GM12878 (cell line): ENCODE measurements at regions not wholly inside any gene's neighbourhood (a gene's known extent, or its start where the extent isn't known, plus 50 kb on each side); places are given as distances from the start of the nearest gene placed in this dataset.

Experiments
- ATAC-seq: fragments of 200-7000 bp; cut with Tn5 transposase; 3 replicates; pipeline ENCODE4 v1.9.1; 2020; ENCODE audit warnings: mild to moderate bottlenecking, moderate library complexity
- BruUV-seq: library from RNA; stranded (reverse); fragments of 400-500 nt; replicated peaks from 2 replicates; lab custom pipeline; 2021; lab: Mats Ljungman, UMichigan
- CTCF ChIA-PET: fragments of 300-600 bp; sonication (Branson Sonifier 250); formaldehyde crosslinking; extraction: SDS; loops from one replicate; lab custom pipeline; 2021; ENCODE audit warnings: inconsistent platforms; lab: Yijun Ruan, JAX
- POLR2A ChIA-PET: fragments of 350-600 bp; formaldehyde crosslinking; extraction: SDS; loops from one replicate; lab custom pipeline; 2021; ENCODE audit warnings: inconsistent platforms; lab: Charles Lee
- RAD21 ChIA-PET: fragments of 300-600 bp; sonication (Branson Sonifier 250); formaldehyde crosslinking; loops from one replicate; lab custom pipeline; 2023; ENCODE audit warnings: antibody characterized with exemption; ENCODE audit not compliant: unreplicated experiment; lab: Charles Lee
- SMC1A ChIA-PET: fragments of 300-600 bp; sonication (Branson Sonifier 250); formaldehyde crosslinking; loops from one replicate; lab custom pipeline; 2023; ENCODE audit not compliant: unreplicated experiment, uncharacterized antibody; lab: Charles Lee
- DNase-seq: peaks from one replicate; pipeline ENCODE4 v3.0.0-alpha.2; 2011; ENCODE audit warnings: low read depth, low spot score
- FAIRE-seq: peaks from 3 replicates; lab custom pipeline; 2011; peaks lifted over from hg19 to GRCh38; lab: Jason Lieb, UNC
- H2AFZ ChIP-seq: 2 replicates; pipeline ENCODE4 v1.6.0; 2011; ENCODE audit warnings: low read depth, low read length, control low read depth; ENCODE audit not compliant: control insufficient read depth
- H3K27ac ChIP-seq: 2 replicates; pipeline ENCODE4 v1.5.1; 2011; ENCODE audit warnings: control low read depth; ENCODE audit not compliant: control insufficient read depth, insufficient read depth
- H3K27me3 ChIP-seq, 2 experiments: replicated peaks in 1 of 2; 2 replicates each; pipeline versions ENCODE4 v1.6.0 to v1.6.1; 2011; ENCODE audit warnings: low read length in 1 of 2; ENCODE audit not compliant: control insufficient read depth in 2 of 2, insufficient read depth in 2 of 2
- H3K36me3 ChIP-seq, 2 experiments: 2 replicates each; pipeline ENCODE4 v1.5.1; 2011; ENCODE audit warnings: low read length in 1 of 2; ENCODE audit not compliant: control insufficient read depth in 2 of 2, insufficient read depth in 2 of 2
- H3K4me1 ChIP-seq: 2 replicates; pipeline ENCODE4 v1.6.1; 2011; ENCODE audit warnings: mild to moderate bottlenecking, low read length, moderate library complexity, mixed read lengths; ENCODE audit not compliant: control insufficient read depth, insufficient read depth
- H3K4me2 ChIP-seq: 2 replicates; pipeline ENCODE4 v1.6.0; 2011; ENCODE audit warnings: control low read depth; ENCODE audit not compliant: control insufficient read depth, insufficient read depth
- H3K4me3 ChIP-seq: fragments of 200-600 bp; sonication (generic); 2 replicates; pipeline ENCODE4 v1.5.1; 2016
- H3K79me2 ChIP-seq: 2 replicates; pipeline ENCODE4 v1.6.0; 2011; ENCODE audit warnings: low read length; ENCODE audit not compliant: control insufficient read depth, insufficient read depth
- H3K9ac ChIP-seq: 2 replicates; pipeline ENCODE4 v1.8.0; 2011; ENCODE audit warnings: low read length, control low read depth, mixed read lengths; ENCODE audit not compliant: control insufficient read depth, insufficient read depth
- H3K9me3 ChIP-seq: replicated peaks from 3 replicates; pipeline ENCODE4 v1.5.1; 2011; ENCODE audit warnings: mild to moderate bottlenecking, low read length; ENCODE audit not compliant: control insufficient read depth, insufficient read depth
- H4K20me1 ChIP-seq: 2 replicates; pipeline ENCODE4 v1.6.0; 2011; ENCODE audit not compliant: control insufficient read depth, insufficient read depth
- CBX5 ChIP-seq: sonication (generic); IDR thresholded peaks from 2 replicates; pipeline ENCODE4 v1.6.1; 2016; ENCODE audit warnings: low read depth, moderate library complexity, mild to moderate bottlenecking, inconsistent platforms
- CHD2 ChIP-seq: IDR thresholded peaks from 2 replicates; pipeline ENCODE4 v1.6.1; 2011; ENCODE audit warnings: low read depth, low read length, improper control_type of control experiment, borderline replicate concordance
- ESRRA ChIP-seq: IDR thresholded peaks from 2 replicates; pipeline ENCODE4 v1.6.1; 2012; ENCODE audit warnings: mild to moderate bottlenecking, low read length, improper control_type of control experiment
- FOXK2 ChIP-seq: fragments of 450-650 bp; IDR thresholded peaks from 2 replicates; pipeline ENCODE4 v1.6.1; 2017; ENCODE audit warnings: mild to moderate bottlenecking, moderate library complexity
- KDM1A ChIP-seq: fragments of 200-600 bp; sonication (generic); IDR thresholded peaks from 2 replicates; pipeline ENCODE4 v1.6.1; 2016; ENCODE audit warnings: borderline replicate concordance
- NFXL1 ChIP-seq: fragments of 450-650 bp; IDR thresholded peaks from 2 replicates; pipeline ENCODE4 v1.6.1; 2017; ENCODE audit warnings: antibody characterized with exemption, mild to moderate bottlenecking, borderline replicate concordance
- NFYA ChIP-seq: IDR thresholded peaks from 2 replicates; pipeline ENCODE4 v1.6.1; 2011; ENCODE audit warnings: low read depth, mild to moderate bottlenecking, low read length, improper control_type of control experiment, borderline replicate concordance
- POLR2A ChIP-seq: IDR thresholded peaks from 2 replicates; pipeline ENCODE4 v1.6.1; 2011; ENCODE audit warnings: low read depth, mild to moderate bottlenecking, low read length
- POLR2AphosphoS5 ChIP-seq: IDR thresholded peaks from 2 replicates; pipeline ENCODE4 v1.6.1; 2011; ENCODE audit warnings: mild to moderate bottlenecking, low read length, inconsistent platforms
- PRDM15 ChIP-seq: fragments of 450-650 bp; formaldehyde crosslinking; IDR thresholded peaks from 2 replicates; pipeline ENCODE4 v1.4.0; 2020; ENCODE audit warnings: mild to moderate bottlenecking, moderate library complexity
- RAD21 ChIP-seq: IDR thresholded peaks from 2 replicates; pipeline ENCODE4 v1.6.1; 2011; ENCODE audit warnings: mild to moderate bottlenecking, low read depth, low read length, moderate library complexity; ENCODE audit not compliant: insufficient read depth
- SUZ12 ChIP-seq: fragments of 200-600 bp; sonication (generic); IDR thresholded peaks from one replicate; pipeline ENCODE4 v1.6.1; 2018; ENCODE audit warnings: antibody characterized with exemption, mild to moderate bottlenecking; ENCODE audit not compliant: unreplicated experiment
- TAF1 ChIP-seq: IDR thresholded peaks from 2 replicates; pipeline ENCODE4 v1.6.1; 2011; ENCODE audit warnings: mild to moderate bottlenecking, low read depth, low read length, borderline replicate concordance
- WGBS: methylation state at CpG from one replicate; pipeline ENCODE4 v1.1.6; 2016; ENCODE audit warnings: low lambda C conversion rate; ENCODE audit not compliant: insufficient replicate concordance, insufficient coverage; ENCODE audit errors: missing lambda C conversion rate; 5-methylcytosine and 5-hydroxymethylcytosine counted together
- in situ Hi-C: fragments of 300-500 bp; cut with MboI; formaldehyde crosslinking; loops from 9 replicates; pipeline ENCODE4 v1.14.3; 2018; ENCODE audit warnings: mixed read lengths
- intact Hi-C: fragments of 100-400 bp; cut with micrococcal nuclease; formaldehyde crosslinking; loops from one replicate; pipeline ENCODE4 v1.14.2; 2022; ENCODE audit not compliant: unreplicated experiment
- TF ChIP-seq, protein P1 (sequence below): fragments of 450-650 bp; IDR thresholded peaks from 2 replicates; pipeline ENCODE4 v1.6.1; 2017; ENCODE audit warnings: antibody characterized with exemption, mild to moderate bottlenecking, moderate library complexity

DNA sequence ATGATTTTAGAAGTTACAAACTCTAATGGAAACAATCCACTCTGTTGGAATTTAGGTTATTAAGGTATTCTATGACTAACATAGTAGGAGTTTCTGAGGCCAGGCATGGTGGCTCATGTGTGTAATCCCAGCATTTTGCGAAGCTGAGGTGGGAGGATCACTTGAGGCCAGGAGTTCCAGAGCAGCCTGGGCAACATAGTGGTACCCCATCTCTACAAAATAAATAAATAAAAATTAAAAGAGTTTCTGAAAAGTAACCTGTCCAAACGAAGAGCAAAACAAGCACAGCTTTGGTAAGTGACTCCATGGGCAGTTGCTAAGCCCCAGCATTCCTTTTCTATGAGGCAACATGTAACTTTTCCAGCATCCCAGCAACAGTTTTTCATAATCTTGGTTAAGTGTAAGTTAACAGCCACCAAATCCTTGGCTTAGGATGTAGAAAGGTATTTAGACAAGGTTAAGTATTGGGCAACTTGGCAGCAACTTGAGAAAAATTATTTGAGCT, 86.3 kb downstream of the SOX4 start:
- FAIRE-seq, result no peak
- ATAC-seq, result no peak
- Histone ChIP-seq H3K9ac (no peak overlapping the region), H2AFZ (no peak overlapping the region), H3K27ac (no peak overlapping the region), H3K79me2 (no peaks in the 10 kb centered on the region), H4K20me1 (no peaks in the 10 kb centered on the region), H3K4me1 (no peaks in the 10 kb centered on the region), H3K36me3 (no peaks in the 10 kb centered on the region), H3K27me3 (no peaks in the 10 kb centered on the region), H3K4me2 (no peak overlapping the region), H3K9me3 (no peaks in the 10 kb centered on the region), H3K4me3 (no peak overlapping the region)
- ChIA-PET RAD21 (no interaction called here), CTCF (no interaction called here), SMC1A (interaction anchor here (0.9 kb wide), 1 partner anchor 69 kb away, joined by 3 read pairs; no protein-coding TSS in a partner anchor), POLR2A (no interaction called here)
- intact Hi-C loops, result no loop called here
- DNase-seq, result no peak
- in situ Hi-C loops, result no loop called here
- BruUV-seq, result no TSS peak
- WGBS, result 32% methylated on average over 2 of the region's 2 CpGs
- TF ChIP-seq NFXL1 (no peak), KDM1A (no peak), NFYA (no peak), PRDM15 (CRISPR knock-in tag) (no peak), CHD2 (no peak), SUZ12 (no peak), FOXK2 (no peak), RAD21 (no peak), POLR2AphosphoS5 (no peak), TAF1 (no peak), ESRRA (no peak), CBX5 (no peak), POLR2A (no peak)
- TF ChIP-seq, protein P1, sequence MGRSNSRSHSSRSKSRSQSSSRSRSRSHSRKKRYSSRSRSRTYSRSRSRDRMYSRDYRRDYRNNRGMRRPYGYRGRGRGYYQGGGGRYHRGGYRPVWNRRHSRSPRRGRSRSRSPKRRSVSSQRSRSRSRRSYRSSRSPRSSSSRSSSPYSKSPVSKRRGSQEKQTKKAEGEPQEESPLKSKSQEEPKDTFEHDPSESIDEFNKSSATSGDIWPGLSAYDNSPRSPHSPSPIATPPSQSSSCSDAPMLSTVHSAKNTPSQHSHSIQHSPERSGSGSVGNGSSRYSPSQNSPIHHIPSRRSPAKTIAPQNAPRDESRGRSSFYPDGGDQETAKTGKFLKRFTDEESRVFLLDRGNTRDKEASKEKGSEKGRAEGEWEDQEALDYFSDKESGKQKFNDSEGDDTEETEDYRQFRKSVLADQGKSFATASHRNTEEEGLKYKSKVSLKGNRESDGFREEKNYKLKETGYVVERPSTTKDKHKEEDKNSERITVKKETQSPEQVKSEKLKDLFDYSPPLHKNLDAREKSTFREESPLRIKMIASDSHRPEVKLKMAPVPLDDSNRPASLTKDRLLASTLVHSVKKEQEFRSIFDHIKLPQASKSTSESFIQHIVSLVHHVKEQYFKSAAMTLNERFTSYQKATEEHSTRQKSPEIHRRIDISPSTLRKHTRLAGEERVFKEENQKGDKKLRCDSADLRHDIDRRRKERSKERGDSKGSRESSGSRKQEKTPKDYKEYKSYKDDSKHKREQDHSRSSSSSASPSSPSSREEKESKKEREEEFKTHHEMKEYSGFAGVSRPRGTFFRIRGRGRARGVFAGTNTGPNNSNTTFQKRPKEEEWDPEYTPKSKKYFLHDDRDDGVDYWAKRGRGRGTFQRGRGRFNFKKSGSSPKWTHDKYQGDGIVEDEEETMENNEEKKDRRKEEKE, result no peak
